HepG2 (cell line): ENCODE measurements at regions not wholly inside any gene's neighbourhood (a gene's known extent, or its start where the extent isn't known, plus 50 kb on each side); places are given as distances from the start of the nearest gene placed in this dataset.

Experiments used
- ATAC-seq: fragments of 200-7000 bp; cut with Tn5 transposase; 3 replicates; pipeline ENCODE4 v1.9.1; 2020; ENCODE audit warnings: mild to moderate bottlenecking, moderate library complexity
- BruUV-seq: library from RNA; stranded (reverse); fragments of 400-500 nt; replicated peaks from 2 replicates; lab custom pipeline; 2021; lab: Mats Ljungman, UMichigan
- CTCF ChIA-PET: fragments of 300-600 bp; formaldehyde crosslinking; extraction: SDS; loops from one replicate; lab custom pipeline; 2021; ENCODE audit warnings: low total read pairs, inconsistent platforms, low intra/inter-chr PET ratio; lab: Yijun Ruan, JAX
- POLR2A ChIA-PET: fragments of 350-600 bp; sonication (Branson Sonifier 250); formaldehyde crosslinking; loops from one replicate; lab custom pipeline; 2020; ENCODE audit warnings: antibody characterized with exemption, inconsistent platforms; lab: Yijun Ruan, JAX
- DNase-seq: peaks from one replicate; pipeline ENCODE4 v3.0.0-alpha.2; 2015; ENCODE audit warnings: low spot score
- FAIRE-seq: peaks from 3 replicates; lab custom pipeline; 2011; peaks lifted over from hg19 to GRCh38; lab: Jason Lieb, UNC
- H2AFZ ChIP-seq: one replicate; pipeline ENCODE4 v1.6.1; 2011; ENCODE audit warnings: low read length, inconsistent platforms
- H3K27ac ChIP-seq: fragments of 300-600 bp; 3 replicates; pipeline ENCODE4 v1.8.0; 2011; ENCODE audit warnings: mixed run types, mild to moderate bottlenecking, mixed read lengths, low read length, inconsistent platforms; ENCODE audit not compliant: insufficient read depth; ENCODE audit errors: extremely low read length
- H3K27me3 ChIP-seq, 2 experiments: fragments of 200-600 bp in 1 of 2; 2 replicates in 1 of 2; 3 replicates in 1 of 2; pipeline versions ENCODE4 v1.6.0 to v1.8.0; 2011; ENCODE audit warnings: low read length in 2 of 2, mild to moderate bottlenecking in 2 of 2, moderate library complexity in 2 of 2, inconsistent platforms in 1 of 2; ENCODE audit not compliant: insufficient read depth in 2 of 2, control insufficient read depth in 1 of 2
- H3K36me3 ChIP-seq, 2 experiments: fragments of 200-600 bp in 1 of 2; replicated peaks in 1 of 2; 2 replicates in 1 of 2; 3 replicates in 1 of 2; pipeline versions ENCODE4 v1.5.1 to v1.8.0; 2011; ENCODE audit warnings: low read length in 2 of 2, inconsistent platforms in 1 of 2; ENCODE audit not compliant: insufficient read depth in 2 of 2, control insufficient read depth in 1 of 2
- H3K4me1 ChIP-seq: 2 replicates; pipeline ENCODE4 v1.5.1; 2012; ENCODE audit warnings: low read length, inconsistent platforms; ENCODE audit not compliant: insufficient read depth
- H3K4me2 ChIP-seq: 2 replicates; pipeline ENCODE4 v1.6.0; 2011; ENCODE audit warnings: low read depth, low read length, inconsistent platforms
- H3K4me3 ChIP-seq, 3 experiments: fragments of 200-600 bp in 1 of 3; sonication (generic), shearing (Covaris generic) in 1 of 3; replicated peaks in 1 of 3; 2 replicates each; pipeline ENCODE4 v1.5.1; 2011 to 2016; ENCODE audit warnings: low read length in 3 of 3, inconsistent platforms in 2 of 3, low read depth in 2 of 3, mild to moderate bottlenecking in 2 of 3, control low read depth in 1 of 3, mixed read lengths in 1 of 3; ENCODE audit not compliant: insufficient read depth in 1 of 3
- H3K79me2 ChIP-seq: one replicate; pipeline ENCODE4 v1.6.1; 2011; ENCODE audit warnings: low read length, inconsistent platforms; ENCODE audit not compliant: insufficient read depth
- H3K9ac ChIP-seq: 2 replicates; pipeline ENCODE4 v1.6.0; 2011; ENCODE audit warnings: mild to moderate bottlenecking, low read depth, low read length, inconsistent platforms; ENCODE audit not compliant: insufficient read depth
- H3K9me3 ChIP-seq: 2 replicates; pipeline ENCODE4 v1.5.1; 2012; ENCODE audit warnings: mild to moderate bottlenecking, low read length
- H4K20me1 ChIP-seq: 2 replicates; pipeline ENCODE4 v1.6.0; 2011; ENCODE audit warnings: inconsistent platforms, mild to moderate bottlenecking, low read length, moderate library complexity; ENCODE audit not compliant: insufficient read depth
- BRCA1 ChIP-seq: sonication (generic); formaldehyde crosslinking; IDR thresholded peaks from 2 replicates; pipeline ENCODE4 v1.4.0; 2020; ENCODE audit warnings: missing genetic modification reagents
- FOXA1 ChIP-seq, 2 experiments: fragments of 450-650 bp in 1 of 2; sonication (generic) in 1 of 2; formaldehyde crosslinking in 1 of 2; IDR thresholded peaks; 2 replicates each; pipeline versions ENCODE4 v1.4.0 to v1.6.1; 2016 to 2020; ENCODE audit warnings: missing genetic modification reagents in 1 of 2
- FOXO1 ChIP-seq: sonication (generic); formaldehyde crosslinking; IDR thresholded peaks from 2 replicates; pipeline ENCODE4 v1.4.0; 2020; ENCODE audit warnings: missing genetic modification reagents
- GLMP ChIP-seq: sonication (generic); formaldehyde crosslinking; IDR thresholded peaks from 2 replicates; pipeline ENCODE4 v1.9.0; 2021; ENCODE audit warnings: missing genetic modification reagents, mild to moderate bottlenecking, borderline replicate concordance
- GTF3A ChIP-seq: sonication (generic); formaldehyde crosslinking; conservative IDR thresholded peaks from 2 replicates; pipeline ENCODE4 v1.4.0; 2020; ENCODE audit warnings: mild to moderate bottlenecking, missing genetic modification reagents
- KMT2B ChIP-seq: IDR thresholded peaks from 2 replicates; pipeline ENCODE4 v1.6.1; 2016; ENCODE audit warnings: missing genetic modification reagents, missing compliant biosample characterization
- MIXL1 ChIP-seq: IDR thresholded peaks from 2 replicates; pipeline ENCODE4 v1.6.1; 2016
- NFKB2 ChIP-seq: sonication (generic); formaldehyde crosslinking; IDR thresholded peaks from 2 replicates; pipeline ENCODE4 v1.4.0; 2020; ENCODE audit warnings: missing genetic modification reagents, borderline replicate concordance
- PHF5A ChIP-seq: IDR thresholded peaks from one replicate; pipeline ENCODE4 v1.6.1; 2018; ENCODE audit warnings: low read depth, missing genetic modification reagents; ENCODE audit not compliant: unreplicated experiment
- SPEN ChIP-seq: sonication (generic); formaldehyde crosslinking; IDR thresholded peaks from 2 replicates; pipeline ENCODE4 v1.5.1; 2020; ENCODE audit warnings: low read depth, mild to moderate bottlenecking, missing genetic modification reagents
- STAT6 ChIP-seq: sonication (generic); formaldehyde crosslinking; IDR thresholded peaks from 2 replicates; pipeline ENCODE4 v1.4.0; 2020; ENCODE audit warnings: missing genetic modification reagents, mild to moderate bottlenecking, borderline replicate concordance
- TEAD3 ChIP-seq: optimal IDR thresholded peaks from 2 replicates; pipeline ENCODE3; 2016; ENCODE audit warnings: borderline replicate concordance
- TOPORS ChIP-seq: sonication (generic); formaldehyde crosslinking; IDR thresholded peaks from 2 replicates; pipeline ENCODE4 v1.8.0; 2023; ENCODE audit warnings: mild to moderate bottlenecking, missing genetic modification reagents
- TSC22D2 ChIP-seq: sonication (generic); formaldehyde crosslinking; IDR thresholded peaks from 2 replicates; pipeline ENCODE4 v1.5.1; 2020; ENCODE audit warnings: missing genetic modification reagents, mild to moderate bottlenecking, borderline replicate concordance
- ZBTB3 ChIP-seq: sonication (generic); formaldehyde crosslinking; IDR thresholded peaks from 2 replicates; pipeline ENCODE4 v1.4.0; 2020; ENCODE audit warnings: low read depth, mild to moderate bottlenecking, moderate library complexity, missing genetic modification reagents, borderline replicate concordance
- ZNF253 ChIP-seq: sonication (generic); formaldehyde crosslinking; IDR thresholded peaks from 2 replicates; pipeline ENCODE4 v1.8.0; 2022; ENCODE audit warnings: mild to moderate bottlenecking, missing genetic modification reagents, borderline replicate concordance
- ZNF317 ChIP-seq: sonication (generic); formaldehyde crosslinking; IDR thresholded peaks from 2 replicates; pipeline ENCODE4 v1.5.0; 2020; ENCODE audit warnings: mild to moderate bottlenecking, missing genetic modification reagents
- ZNF850 ChIP-seq: sonication (generic); formaldehyde crosslinking; conservative IDR thresholded peaks from 2 replicates; pipeline ENCODE4 v1.9.0; 2021; ENCODE audit warnings: mild to moderate bottlenecking, missing genetic modification reagents
- WGBS: methylation state at CpG from one replicate; pipeline ENCODE4 v1.1.6; 2017; ENCODE audit warnings: low lambda C conversion rate; 5-methylcytosine and 5-hydroxymethylcytosine counted together
- in situ Hi-C: cut with HindIII; loops from 2 replicates; pipeline ENCODE4 v1.10.0; 2017; ENCODE audit warnings: low pct_unique_long_range_greater_than_20kb; ENCODE audit not compliant: extremely low pct_ligation_motif_present
- intact Hi-C: fragments of 100-400 bp; cut with micrococcal nuclease; formaldehyde crosslinking; loops from one replicate; pipeline ENCODE4 v1.10.0; 2022; ENCODE audit not compliant: unreplicated experiment

GRCh38 chr2:167851876-167852275, 395.5 kb downstream of the STK39 start:
- Histone ChIP-seq H3K79me2 (no peaks in the 10 kb centered on the region), H3K4me1 (no peaks in the 10 kb centered on the region), H4K20me1 (no peaks in the 10 kb centered on the region), H3K4me3 (no peak overlapping the region), H3K4me2 (no peak overlapping the region), H3K36me3 (no peaks in the 10 kb centered on the region), H3K9ac (no peak overlapping the region), H3K9me3 (no peaks in the 10 kb centered on the region), H2AFZ (no peak overlapping the region)
- CTCF ChIA-PET, result no interaction called here
- FAIRE-seq, result no peak
- BruUV-seq, result no TSS peak
- in situ Hi-C loops, result no loop called here
- 6% methylated on average over 1 of the region's 1 CpG for WGBS
- no peak for ATAC-seq
- no peak for TF ChIP-seq TEAD3
- no peak for TF ChIP-seq PHF5A
- no peak for TF ChIP-seq TSC22D2 (CRISPR knock-in tag)
- no peak for TF ChIP-seq STAT6 (CRISPR knock-in tag)
- TF ChIP-seq, all 625 proteins: peak for 0
- intact Hi-C loops, result no loop called here
- no peaks in the 10 kb centered on the region for H3K27me3 ChIP-seq
- H3K27ac ChIP-seq, result no peak overlapping the region
- POLR2A ChIA-PET, result no interaction called here
- no peak for DNase-seq

GRCh38 chr2:167851323-167851860, 396.0 kb downstream of the STK39 start:
- in situ Hi-C loops (no loop called here), intact Hi-C loops (no loop called here)
- no peak for DNase-seq
- Histone ChIP-seq H4K20me1 (no peaks in the 10 kb centered on the region), H2AFZ (no peak overlapping the region), H3K4me3 (no peak overlapping the region), H3K4me2 (no peak overlapping the region), H3K79me2 (no peaks in the 10 kb centered on the region), H3K27me3 (no peaks in the 10 kb centered on the region), H3K4me1 (no peaks in the 10 kb centered on the region), H3K9me3 (no peaks in the 10 kb centered on the region), H3K27ac (no peak overlapping the region), H3K36me3 (no peaks in the 10 kb centered on the region), H3K9ac (no peak overlapping the region)
- CTCF ChIA-PET, result no interaction called here
- FAIRE-seq, result no peak
- WGBS, result 14% methylated on average over 4 of the region's 4 CpGs
- ATAC-seq, result no peak
- POLR2A ChIA-PET, result no interaction called here
- no TSS peak for BruUV-seq
- no peak for TF ChIP-seq GTF3A (CRISPR knock-in tag)
- TF ChIP-seq SPEN (CRISPR knock-in tag), result no peak
- no peak for TF ChIP-seq ZNF850 (CRISPR knock-in tag)
- no peak for TF ChIP-seq ZNF317 (CRISPR knock-in tag)
- no peak for TF ChIP-seq KMT2B (CRISPR knock-in tag)
- TF ChIP-seq MIXL1, result no peak
- TF ChIP-seq NFKB2, result no peak
- TF ChIP-seq ZNF253, result no peak
- TF ChIP-seq TOPORS (CRISPR knock-in tag), result no peak
- no peak for TF ChIP-seq FOXO1 (CRISPR knock-in tag)
- TF ChIP-seq BRCA1 (CRISPR knock-in tag), result no peak
- no peak for TF ChIP-seq GLMP
- no peak for TF ChIP-seq FOXA1 (IDR thresholded peaks at IDR 0.05)
- TF ChIP-seq FOXA1 (CRISPR knock-in tag; IDR thresholded peaks at IDR 0.05), result no peak
- no peak for TF ChIP-seq ZBTB3
